Glutamatergic neuron (in vitro differentiated cells): ENCODE measurements at regions not wholly inside any gene's neighbourhood (a gene's known extent, or its start where the extent isn't known, plus 50 kb on each side); places are given as distances from the start of the nearest gene placed in this dataset.

Experiments used
- DNase-seq: peaks from one replicate; pipeline ENCODE4 v3.0.0; 2022
- H3K27ac Mint-ChIP-seq: one replicate; pipeline ENCODE4 v1.8.0; 2020; ENCODE audit warnings: mild to moderate bottlenecking, mixed read lengths, inconsistent platforms; ENCODE audit not compliant: unreplicated experiment
- H3K27me3 Mint-ChIP-seq: one replicate; pipeline ENCODE4 v1.8.0; 2020; ENCODE audit warnings: mild to moderate bottlenecking, moderate library complexity, mixed read lengths, inconsistent platforms; ENCODE audit not compliant: unreplicated experiment
- H3K36me3 Mint-ChIP-seq: one replicate; pipeline ENCODE4 v1.8.0; 2020; ENCODE audit warnings: mild to moderate bottlenecking, mixed read lengths, inconsistent platforms; ENCODE audit not compliant: unreplicated experiment
- H3K4me1 Mint-ChIP-seq: one replicate; pipeline ENCODE4 v1.8.0; 2020; ENCODE audit warnings: mild to moderate bottlenecking, low read depth, mixed read lengths, inconsistent platforms; ENCODE audit not compliant: unreplicated experiment
- H3K4me3 Mint-ChIP-seq: one replicate; pipeline ENCODE4 v1.8.0; 2020; ENCODE audit warnings: mild to moderate bottlenecking, mixed read lengths, inconsistent platforms; ENCODE audit not compliant: unreplicated experiment
- H3K9me3 Mint-ChIP-seq: one replicate; pipeline ENCODE4 v1.8.0; 2020; ENCODE audit warnings: mild to moderate bottlenecking, moderate library complexity, mixed read lengths, inconsistent platforms; ENCODE audit not compliant: unreplicated experiment
- TF ChIP-seq, protein P1 (sequence below): fragments of 200-600 bp; sonication (generic); IDR thresholded peaks from one replicate; pipeline ENCODE4 v1.5.0; 2021; ENCODE audit not compliant: partially characterized antibody, unreplicated experiment

GRCh38 chr13:107358866-107359265 is 790.9 kb upstream of the ARGLU1 start:
- TF ChIP-seq, protein P1, sequence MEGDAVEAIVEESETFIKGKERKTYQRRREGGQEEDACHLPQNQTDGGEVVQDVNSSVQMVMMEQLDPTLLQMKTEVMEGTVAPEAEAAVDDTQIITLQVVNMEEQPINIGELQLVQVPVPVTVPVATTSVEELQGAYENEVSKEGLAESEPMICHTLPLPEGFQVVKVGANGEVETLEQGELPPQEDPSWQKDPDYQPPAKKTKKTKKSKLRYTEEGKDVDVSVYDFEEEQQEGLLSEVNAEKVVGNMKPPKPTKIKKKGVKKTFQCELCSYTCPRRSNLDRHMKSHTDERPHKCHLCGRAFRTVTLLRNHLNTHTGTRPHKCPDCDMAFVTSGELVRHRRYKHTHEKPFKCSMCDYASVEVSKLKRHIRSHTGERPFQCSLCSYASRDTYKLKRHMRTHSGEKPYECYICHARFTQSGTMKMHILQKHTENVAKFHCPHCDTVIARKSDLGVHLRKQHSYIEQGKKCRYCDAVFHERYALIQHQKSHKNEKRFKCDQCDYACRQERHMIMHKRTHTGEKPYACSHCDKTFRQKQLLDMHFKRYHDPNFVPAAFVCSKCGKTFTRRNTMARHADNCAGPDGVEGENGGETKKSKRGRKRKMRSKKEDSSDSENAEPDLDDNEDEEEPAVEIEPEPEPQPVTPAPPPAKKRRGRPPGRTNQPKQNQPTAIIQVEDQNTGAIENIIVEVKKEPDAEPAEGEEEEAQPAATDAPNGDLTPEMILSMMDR, result no peak
- H3K27ac Mint-ChIP-seq, result no peak overlapping the region
- H3K4me1 Mint-ChIP-seq, result no peaks in the 10 kb centered on the region
- H3K36me3 Mint-ChIP-seq, result no peaks in the 10 kb centered on the region
- DNase-seq, result no peak
- H3K27me3 Mint-ChIP-seq, result peaks cover 2% of the 10 kb centered on the region
- H3K4me3 Mint-ChIP-seq, result no peak overlapping the region
- peaks cover 2% of the 10 kb centered on the region for H3K9me3 Mint-ChIP-seq

DNA sequence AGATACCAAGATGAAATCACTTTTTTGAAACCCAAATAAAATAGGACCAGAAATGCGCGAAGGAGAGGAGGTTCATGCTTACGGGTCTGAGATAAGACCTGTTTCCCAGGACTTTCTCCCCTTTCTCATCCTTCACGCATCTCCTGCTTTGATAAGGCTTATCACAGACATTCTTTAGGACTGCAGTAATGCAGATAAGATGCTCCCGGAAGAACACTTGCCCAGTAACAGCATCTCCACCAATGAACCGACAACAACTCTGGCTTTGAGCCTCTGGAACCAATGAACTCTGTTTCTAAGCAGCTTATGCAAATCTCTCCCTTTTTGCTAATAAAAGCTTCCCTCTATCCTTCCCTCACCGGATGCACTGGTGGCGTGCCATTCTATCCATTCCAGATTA is 783.4 kb upstream of the ARGLU1 start:
- TF ChIP-seq, protein P1, result no peak
- peaks cover 2% of the 10 kb centered on the region for H3K9me3 Mint-ChIP-seq
- peaks cover 2% of the 10 kb centered on the region for H3K27me3 Mint-ChIP-seq
- H3K36me3 Mint-ChIP-seq, result peaks cover 3% of the 10 kb centered on the region
- no peak for DNase-seq
- peaks cover 5% of the 10 kb centered on the region for H3K4me1 Mint-ChIP-seq
- H3K27ac Mint-ChIP-seq, result no peak overlapping the region
- H3K4me3 Mint-ChIP-seq, result no peak overlapping the region

DNA sequence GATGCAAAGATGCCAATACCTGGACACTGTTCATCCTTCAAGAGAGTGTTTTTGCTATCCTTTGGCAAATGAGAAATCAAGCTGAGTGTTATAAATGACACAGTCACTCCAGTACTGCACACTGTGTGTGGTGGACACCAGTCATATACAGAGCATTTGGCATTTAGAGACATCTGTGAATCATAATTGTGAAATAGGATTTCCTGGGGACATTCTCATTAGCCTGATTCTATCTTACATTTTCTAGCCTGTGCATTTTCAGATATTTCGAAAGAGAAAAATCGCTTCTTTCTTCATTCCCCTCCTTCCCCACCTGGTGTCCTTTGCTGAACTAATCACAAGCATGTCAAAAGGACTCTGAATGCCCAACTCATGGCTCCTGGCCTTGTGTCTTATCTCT is 781.0 kb upstream of the ARGLU1 start:
- peaks cover 2% of the 10 kb centered on the region for H3K9me3 Mint-ChIP-seq
- no peak for DNase-seq
- no peak overlapping the region for H3K4me3 Mint-ChIP-seq
- H3K36me3 Mint-ChIP-seq, result peaks cover 3% of the 10 kb centered on the region
- H3K4me1 Mint-ChIP-seq, result peaks cover 12% of the 10 kb centered on the region
- H3K27ac Mint-ChIP-seq, result no peak overlapping the region
- H3K27me3 Mint-ChIP-seq, result peaks cover 4% of the 10 kb centered on the region
- TF ChIP-seq, protein P1, result no peak

GRCh38 chr13:107348471-107348870 is 780.5 kb upstream of the ARGLU1 start:
- TF ChIP-seq, protein P1, result no peak
- Mint-ChIP-seq H3K27me3 (peaks cover 4% of the 10 kb centered on the region), H3K27ac (no peak overlapping the region), H3K4me1 (peaks cover 12% of the 10 kb centered on the region), H3K9me3 (peaks cover 2% of the 10 kb centered on the region), H3K36me3 (peaks cover 3% of the 10 kb centered on the region), H3K4me3 (no peak overlapping the region)
- no peak for DNase-seq

GRCh38 chr13:107347641-107348369 is 779.9 kb upstream of the ARGLU1 start:
- peaks cover 5% of the 10 kb centered on the region for H3K36me3 Mint-ChIP-seq
- H3K4me1 Mint-ChIP-seq, result peaks cover 12% of the 10 kb centered on the region
- TF ChIP-seq, protein P1, result no peak
- H3K27me3 Mint-ChIP-seq, result peaks cover 4% of the 10 kb centered on the region
- DNase-seq, result no peak
- H3K4me3 Mint-ChIP-seq, result no peak overlapping the region
- H3K27ac Mint-ChIP-seq, result no peak overlapping the region
- H3K9me3 Mint-ChIP-seq, result peaks cover 2% of the 10 kb centered on the region
